LNCAP (cell line): ENCODE measurements at regions not wholly inside any gene's neighbourhood (a gene's known extent, or its start where the extent isn't known, plus 50 kb on each side); places are given as distances from the start of the nearest gene placed in this dataset.

Experiments used
- TF ChIP-seq, protein P1 (sequence below): fragments of 450-650 bp; IDR thresholded peaks from 2 replicates; pipeline ENCODE4 v1.5.1; 2017; ENCODE audit warnings: mild to moderate bottlenecking

GRCh38 chr21:16552880-16553279 is 823.1 kb downstream of the USP25 start:
- TF ChIP-seq, protein P1, sequence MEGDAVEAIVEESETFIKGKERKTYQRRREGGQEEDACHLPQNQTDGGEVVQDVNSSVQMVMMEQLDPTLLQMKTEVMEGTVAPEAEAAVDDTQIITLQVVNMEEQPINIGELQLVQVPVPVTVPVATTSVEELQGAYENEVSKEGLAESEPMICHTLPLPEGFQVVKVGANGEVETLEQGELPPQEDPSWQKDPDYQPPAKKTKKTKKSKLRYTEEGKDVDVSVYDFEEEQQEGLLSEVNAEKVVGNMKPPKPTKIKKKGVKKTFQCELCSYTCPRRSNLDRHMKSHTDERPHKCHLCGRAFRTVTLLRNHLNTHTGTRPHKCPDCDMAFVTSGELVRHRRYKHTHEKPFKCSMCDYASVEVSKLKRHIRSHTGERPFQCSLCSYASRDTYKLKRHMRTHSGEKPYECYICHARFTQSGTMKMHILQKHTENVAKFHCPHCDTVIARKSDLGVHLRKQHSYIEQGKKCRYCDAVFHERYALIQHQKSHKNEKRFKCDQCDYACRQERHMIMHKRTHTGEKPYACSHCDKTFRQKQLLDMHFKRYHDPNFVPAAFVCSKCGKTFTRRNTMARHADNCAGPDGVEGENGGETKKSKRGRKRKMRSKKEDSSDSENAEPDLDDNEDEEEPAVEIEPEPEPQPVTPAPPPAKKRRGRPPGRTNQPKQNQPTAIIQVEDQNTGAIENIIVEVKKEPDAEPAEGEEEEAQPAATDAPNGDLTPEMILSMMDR = no peak

DNA sequence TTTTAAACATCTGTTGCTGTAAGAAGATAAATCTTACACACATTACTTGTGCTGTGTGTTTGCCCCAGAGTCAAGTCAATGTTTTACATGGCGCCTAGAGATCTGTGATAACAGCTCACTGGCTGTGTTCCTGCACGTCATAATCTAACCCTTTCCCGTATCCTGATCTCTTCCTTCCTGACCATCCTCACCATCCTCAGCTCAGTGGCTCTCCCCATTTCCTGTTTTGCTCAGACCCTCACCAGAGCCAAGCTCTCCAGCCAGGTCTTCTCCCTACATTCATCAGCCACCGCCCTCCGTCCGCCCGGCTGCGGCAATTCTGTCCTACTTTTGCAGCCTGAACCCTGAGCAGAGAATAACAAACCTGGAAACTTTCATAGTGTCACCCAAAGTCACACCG is 824.7 kb downstream of the USP25 start:
- TF ChIP-seq, protein P1 = no peak

DNA sequence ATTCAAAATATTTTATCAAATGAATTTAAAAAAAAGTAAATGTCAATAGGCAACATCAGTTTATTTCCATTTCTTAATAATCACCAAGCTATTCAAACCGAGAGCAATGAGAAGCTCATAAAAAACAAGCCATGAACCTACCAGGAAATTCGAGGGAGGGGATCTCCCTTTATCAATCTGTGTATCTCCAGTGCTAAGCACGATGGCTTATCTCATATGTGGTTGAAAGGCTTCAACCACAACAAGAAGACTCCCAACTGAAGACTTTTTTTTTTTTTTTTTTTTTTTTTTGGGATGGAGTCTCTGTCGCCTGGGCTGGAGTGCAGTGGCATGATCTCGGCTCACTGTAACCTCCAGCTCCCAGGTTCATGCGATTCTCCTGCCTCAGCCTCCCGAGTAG is 833.3 kb downstream of the USP25 start:
- TF ChIP-seq, protein P1 = no peak

GRCh38 chr21:16563795-16564194 is 834.0 kb downstream of the USP25 start:
- TF ChIP-seq, protein P1 = no peak

GRCh38 chr21:16568244-16568643 is 838.5 kb downstream of the USP25 start:
- TF ChIP-seq, protein P1 = no peak

DNA sequence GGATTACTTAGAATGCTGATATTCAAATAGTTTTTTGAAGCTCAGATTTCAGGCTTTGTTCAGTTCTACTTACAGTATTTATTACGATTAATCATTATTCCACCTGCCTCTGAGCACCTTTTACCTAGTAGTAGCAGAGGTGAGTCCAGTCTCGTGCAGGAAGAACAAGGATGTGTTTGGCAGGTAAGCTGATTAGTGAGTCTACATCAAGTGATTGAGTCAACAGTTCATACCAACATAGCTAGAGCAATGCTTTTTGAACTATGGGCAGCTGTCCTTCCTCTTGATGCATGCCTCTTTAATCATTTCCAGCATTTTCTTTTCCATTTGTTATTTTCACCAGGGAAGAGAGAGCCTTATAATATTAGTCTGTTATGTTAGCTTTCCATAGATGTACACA is 838.9 kb downstream of the USP25 start:
- TF ChIP-seq, protein P1 = no peak

DNA sequence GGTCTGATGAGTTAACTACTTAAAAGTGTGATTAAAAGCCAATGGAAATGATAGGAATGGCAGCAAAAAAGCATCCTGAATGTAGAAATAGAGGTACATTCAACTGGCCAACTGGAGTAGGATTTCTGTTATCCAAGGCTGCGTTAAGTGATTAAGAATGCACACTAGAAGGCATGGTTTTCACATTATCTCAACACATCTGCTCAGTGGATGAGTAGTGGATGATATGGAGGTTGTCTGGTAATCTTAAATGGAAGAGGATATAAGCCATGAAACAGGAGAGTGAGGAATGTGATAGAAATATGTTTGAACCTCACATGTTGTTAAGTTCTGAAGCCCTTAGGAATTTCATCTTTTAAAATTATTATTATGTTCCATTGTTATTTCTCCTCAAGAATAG is 839.9 kb downstream of the USP25 start:
- TF ChIP-seq, protein P1 = no peak

- TF ChIP-seq, protein P1 = no peak
Observed at GRCh38 chr21:16570171-16570570, 840.4 kb downstream of the USP25 start.
